SH-SY5Y (cell line): ENCODE measurements at regions not wholly inside any gene's neighbourhood (a gene's known extent, or its start where the extent isn't known, plus 50 kb on each side); places are given as distances from the start of the nearest gene placed in this dataset.

Experiments used
- GATA2 ChIP-seq: IDR thresholded peaks from 2 replicates; pipeline ENCODE4 v1.6.1; 2011; ENCODE audit warnings: mild to moderate bottlenecking, low read depth, low read length
- GATA3 ChIP-seq: IDR thresholded peaks from 2 replicates; pipeline ENCODE4 v1.6.1; 2011; ENCODE audit warnings: low read depth, mild to moderate bottlenecking, low read length, moderate library complexity

GRCh38 chr18:38826247-38826646 is 1260.6 kb upstream of the CELF4 start:
- TF ChIP-seq GATA3, result no peak
- no peak for TF ChIP-seq GATA2
